C4-2B (cell line): ENCODE measurements at regions not wholly inside any gene's neighbourhood (a gene's known extent, or its start where the extent isn't known, plus 50 kb on each side); places are given as distances from the start of the nearest gene placed in this dataset.

Source experiments
- ZFX ChIP-seq: fragments of 450-650 bp; IDR thresholded peaks from 2 replicates; pipeline ENCODE4 v1.6.1; 2017
- TF ChIP-seq, protein P1 (sequence below): fragments of 450-650 bp; conservative IDR thresholded peaks from 2 replicates; pipeline ENCODE4 v1.5.1; 2017; ENCODE audit warnings: mild to moderate bottlenecking

DNA sequence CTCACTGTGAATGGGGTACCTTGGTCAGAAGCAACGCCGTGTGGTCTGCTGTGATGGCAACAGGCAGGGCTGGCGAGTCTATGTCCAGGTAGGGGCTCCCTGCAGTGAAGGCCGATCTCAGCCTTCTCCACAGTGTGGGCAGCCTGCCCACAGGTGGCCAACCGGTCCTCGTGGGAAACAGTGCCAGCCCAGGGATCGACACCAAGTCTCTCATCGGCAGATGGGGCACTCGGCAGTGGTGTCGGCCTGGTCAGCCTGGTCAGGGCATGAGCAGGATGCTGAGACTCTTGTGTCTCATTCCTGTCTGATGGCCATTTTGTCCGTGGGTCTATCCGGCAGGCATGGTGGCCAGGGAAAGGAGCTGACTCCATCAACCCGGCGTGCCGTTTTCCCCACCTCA is 92.2 kb downstream of the TNFRSF13B start:
- TF ChIP-seq, protein P1, sequence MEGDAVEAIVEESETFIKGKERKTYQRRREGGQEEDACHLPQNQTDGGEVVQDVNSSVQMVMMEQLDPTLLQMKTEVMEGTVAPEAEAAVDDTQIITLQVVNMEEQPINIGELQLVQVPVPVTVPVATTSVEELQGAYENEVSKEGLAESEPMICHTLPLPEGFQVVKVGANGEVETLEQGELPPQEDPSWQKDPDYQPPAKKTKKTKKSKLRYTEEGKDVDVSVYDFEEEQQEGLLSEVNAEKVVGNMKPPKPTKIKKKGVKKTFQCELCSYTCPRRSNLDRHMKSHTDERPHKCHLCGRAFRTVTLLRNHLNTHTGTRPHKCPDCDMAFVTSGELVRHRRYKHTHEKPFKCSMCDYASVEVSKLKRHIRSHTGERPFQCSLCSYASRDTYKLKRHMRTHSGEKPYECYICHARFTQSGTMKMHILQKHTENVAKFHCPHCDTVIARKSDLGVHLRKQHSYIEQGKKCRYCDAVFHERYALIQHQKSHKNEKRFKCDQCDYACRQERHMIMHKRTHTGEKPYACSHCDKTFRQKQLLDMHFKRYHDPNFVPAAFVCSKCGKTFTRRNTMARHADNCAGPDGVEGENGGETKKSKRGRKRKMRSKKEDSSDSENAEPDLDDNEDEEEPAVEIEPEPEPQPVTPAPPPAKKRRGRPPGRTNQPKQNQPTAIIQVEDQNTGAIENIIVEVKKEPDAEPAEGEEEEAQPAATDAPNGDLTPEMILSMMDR: no peak
- TF ChIP-seq ZFX: no peak
